D721Med (cell line): ENCODE measurements at regions not wholly inside any gene's neighbourhood (a gene's known extent, or its start where the extent isn't known, plus 50 kb on each side); places are given as distances from the start of the nearest gene placed in this dataset.

ENCODE experiments used
- DNase-seq: peaks from one replicate; pipeline ENCODE4 v3.0.0; 2011; ENCODE audit warnings: low spot score; ENCODE audit not compliant: insufficient read length
- FAIRE-seq: peaks from 2 replicates; lab custom pipeline; 2011; peaks lifted over from hg19 to GRCh38; lab: Jason Lieb, UNC
- TF ChIP-seq, protein P1 (sequence below): IDR thresholded peaks from 2 replicates; pipeline ENCODE4 v1.5.1; 2012; ENCODE audit warnings: mild to moderate bottlenecking, control low read depth; ENCODE audit not compliant: insufficient read depth; ENCODE audit errors: missing control alignments

- FAIRE-seq (no peak), DNase-seq (no peak)
- TF ChIP-seq, protein P1, sequence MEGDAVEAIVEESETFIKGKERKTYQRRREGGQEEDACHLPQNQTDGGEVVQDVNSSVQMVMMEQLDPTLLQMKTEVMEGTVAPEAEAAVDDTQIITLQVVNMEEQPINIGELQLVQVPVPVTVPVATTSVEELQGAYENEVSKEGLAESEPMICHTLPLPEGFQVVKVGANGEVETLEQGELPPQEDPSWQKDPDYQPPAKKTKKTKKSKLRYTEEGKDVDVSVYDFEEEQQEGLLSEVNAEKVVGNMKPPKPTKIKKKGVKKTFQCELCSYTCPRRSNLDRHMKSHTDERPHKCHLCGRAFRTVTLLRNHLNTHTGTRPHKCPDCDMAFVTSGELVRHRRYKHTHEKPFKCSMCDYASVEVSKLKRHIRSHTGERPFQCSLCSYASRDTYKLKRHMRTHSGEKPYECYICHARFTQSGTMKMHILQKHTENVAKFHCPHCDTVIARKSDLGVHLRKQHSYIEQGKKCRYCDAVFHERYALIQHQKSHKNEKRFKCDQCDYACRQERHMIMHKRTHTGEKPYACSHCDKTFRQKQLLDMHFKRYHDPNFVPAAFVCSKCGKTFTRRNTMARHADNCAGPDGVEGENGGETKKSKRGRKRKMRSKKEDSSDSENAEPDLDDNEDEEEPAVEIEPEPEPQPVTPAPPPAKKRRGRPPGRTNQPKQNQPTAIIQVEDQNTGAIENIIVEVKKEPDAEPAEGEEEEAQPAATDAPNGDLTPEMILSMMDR: no peak
Observed at GRCh38 chr6:15995493-15995892, 133.4 kb upstream of the MYLIP start.

- TF ChIP-seq, protein P1: no peak
- DNase-seq (no peak), FAIRE-seq (no peak)
Observed at GRCh38 chr6:15994814-15995459, 133.9 kb upstream of the MYLIP start.

GRCh38 chr6:15993716-15994228 is 135.1 kb upstream of the MYLIP start:
- FAIRE-seq: no peak

GRCh38 chr6:15990179-15990578 is 138.7 kb upstream of the MYLIP start:
- FAIRE-seq (no peak), DNase-seq (no peak)
- TF ChIP-seq, protein P1: no peak

More at GRCh38 chr6:15993716-15994228, 135.1 kb upstream of the MYLIP start:
- DNase-seq: no peak
- TF ChIP-seq, protein P1: no peak

DNA sequence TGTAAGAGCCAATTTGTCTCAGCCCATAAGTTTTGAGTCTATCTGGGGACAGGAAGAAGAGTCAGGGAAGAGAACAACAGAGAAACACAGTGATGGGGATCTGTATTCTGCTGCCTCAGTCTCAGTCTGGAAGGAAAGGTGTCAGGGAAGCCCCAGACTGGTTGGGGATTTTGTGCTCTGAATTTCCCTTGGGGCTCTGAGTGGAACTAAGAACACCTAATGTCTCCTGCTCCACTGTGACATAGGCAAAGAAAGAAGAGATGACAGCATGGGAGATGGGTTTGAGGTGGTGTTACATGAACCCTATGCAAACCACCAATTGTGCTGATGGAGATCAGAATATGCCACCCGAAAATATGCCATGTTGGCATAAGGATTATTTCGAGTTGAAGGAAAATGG is 139.5 kb upstream of the MYLIP start:
- TF ChIP-seq, protein P1: no peak
- DNase-seq (no peak), FAIRE-seq (no peak)

DNA sequence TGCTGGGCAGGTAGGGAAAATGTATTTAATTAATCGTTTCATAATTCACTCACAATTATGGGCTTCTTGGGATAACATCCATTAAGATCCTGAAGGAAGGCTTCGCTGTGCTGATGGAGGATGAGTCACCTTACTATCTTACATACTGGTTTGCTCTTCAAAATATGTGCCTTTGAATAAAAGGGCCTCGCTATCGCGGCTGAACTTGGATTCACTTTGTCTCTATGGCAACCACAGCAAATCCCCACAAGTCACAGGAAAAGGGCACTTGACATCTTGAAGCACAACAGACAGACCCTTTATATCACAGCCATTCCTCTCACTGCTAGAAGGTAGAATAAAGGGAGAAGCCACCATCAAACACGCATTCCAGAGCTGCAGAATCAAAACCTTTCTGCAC is 141.3 kb upstream of the MYLIP start:
- TF ChIP-seq, protein P1: no peak
- DNase-seq (no peak), FAIRE-seq (no peak)

GRCh38 chr6:15986027-15986629 is 142.8 kb upstream of the MYLIP start:
- FAIRE-seq (no peak), DNase-seq (no peak)
- TF ChIP-seq, protein P1: no peak
